ENCODE measurements at regions not wholly inside any gene's neighbourhood (a gene's known extent, or its start where the extent isn't known, plus 50 kb on each side); places are given as distances from the start of the nearest gene placed in this dataset.

GRCh38 chr1:112046630-112047029 is 57.2 kb upstream of the KCND3 start:
- H3K79me2 ChIP-seq (ENCODE audit: insufficient read depth, low read length), result no peaks in the 10 kb centered on the region
- no peak overlapping the region for H2AFZ ChIP-seq (ENCODE audit: low read depth, low read length, severe bottlenecking)
- no peak overlapping the region for H3K9ac ChIP-seq (ENCODE audit: low read length)
- no peak overlapping the region for H3K4me2 ChIP-seq (ENCODE audit: low read depth, low read length, poor library complexity, severe bottlenecking)
- no peaks in the 10 kb centered on the region for H3K27me3 ChIP-seq (ENCODE audit: low read length)
- no peak overlapping the region for H3K4me3 ChIP-seq (ENCODE audit: insufficient read depth, low read length, poor library complexity, severe bottlenecking)
- H3K9me2 ChIP-seq (replicated peaks; ENCODE audit: insufficient read depth, low read length), result no peaks in the 10 kb centered on the region
- no peak overlapping the region for H3K27ac ChIP-seq (ENCODE audit: low read depth, low read length)
- H3K9me3 ChIP-seq (ENCODE audit: insufficient read depth, low read length), result no peaks in the 10 kb centered on the region
- no peaks in the 10 kb centered on the region for H3K36me3 ChIP-seq (ENCODE audit: low read length)
- H4K20me1 ChIP-seq (ENCODE audit: low read depth, low read length), result no peaks in the 10 kb centered on the region
- no peaks in the 10 kb centered on the region for H3F3A ChIP-seq (ENCODE audit: insufficient read depth)
- TF ChIP-seq EZH2phosphoT487 (conservative IDR thresholded peaks at IDR 0.05; ENCODE audit: low read length), result no peak
- no peak for TF ChIP-seq CTCF (IDR thresholded peaks at IDR 0.05; ENCODE audit: insufficient read depth, low read length, poor library complexity, severe bottlenecking)

- Histone ChIP-seq H3K4me3 (ENCODE audit: insufficient read depth, low read length, poor library complexity, severe bottlenecking) (no peak overlapping the region), H4K20me1 (ENCODE audit: low read depth, low read length) (no peaks in the 10 kb centered on the region), H3F3A (ENCODE audit: insufficient read depth) (no peaks in the 10 kb centered on the region), H3K9ac (ENCODE audit: low read length) (no peak overlapping the region), H3K27ac (ENCODE audit: low read depth, low read length) (no peak overlapping the region), H3K9me3 (ENCODE audit: insufficient read depth, low read length) (no peaks in the 10 kb centered on the region), H3K27me3 (ENCODE audit: low read length) (no peaks in the 10 kb centered on the region), H2AFZ (ENCODE audit: low read depth, low read length, severe bottlenecking) (no peak overlapping the region), H3K4me2 (ENCODE audit: low read depth, low read length, poor library complexity, severe bottlenecking) (no peak overlapping the region), H3K79me2 (ENCODE audit: insufficient read depth, low read length) (no peaks in the 10 kb centered on the region), H3K9me2 (replicated peaks; ENCODE audit: insufficient read depth, low read length) (no peaks in the 10 kb centered on the region), H3K36me3 (ENCODE audit: low read length) (no peaks in the 10 kb centered on the region)
- TF ChIP-seq CTCF (IDR thresholded peaks at IDR 0.05; ENCODE audit: insufficient read depth, low read length, poor library complexity, severe bottlenecking) (no peak), EZH2phosphoT487 (conservative IDR thresholded peaks at IDR 0.05; ENCODE audit: low read length) (no peak)
Measured at GRCh38 chr1:112048421-112048820, 59.0 kb upstream of the KCND3 start.

- H3K27ac ChIP-seq (ENCODE audit: low read depth, low read length), result no peak overlapping the region
- no peak overlapping the region for H3K4me3 ChIP-seq (ENCODE audit: insufficient read depth, low read length, poor library complexity, severe bottlenecking)
- no peaks in the 10 kb centered on the region for H3K27me3 ChIP-seq (ENCODE audit: low read length)
- H3K4me2 ChIP-seq (ENCODE audit: low read depth, low read length, poor library complexity, severe bottlenecking), result no peak overlapping the region
- TF ChIP-seq CTCF (IDR thresholded peaks at IDR 0.05; ENCODE audit: insufficient read depth, low read length, poor library complexity, severe bottlenecking), result no peak
- no peak for TF ChIP-seq EZH2phosphoT487 (conservative IDR thresholded peaks at IDR 0.05; ENCODE audit: low read length)
- H3K9me3 ChIP-seq (ENCODE audit: insufficient read depth, low read length), result no peaks in the 10 kb centered on the region
- H3K79me2 ChIP-seq (ENCODE audit: insufficient read depth, low read length), result no peaks in the 10 kb centered on the region
- no peaks in the 10 kb centered on the region for H3K9me2 ChIP-seq (replicated peaks; ENCODE audit: insufficient read depth, low read length)
- H2AFZ ChIP-seq (ENCODE audit: low read depth, low read length, severe bottlenecking), result no peak overlapping the region
- no peaks in the 10 kb centered on the region for H3F3A ChIP-seq (ENCODE audit: insufficient read depth)
- no peaks in the 10 kb centered on the region for H4K20me1 ChIP-seq (ENCODE audit: low read depth, low read length)
- no peaks in the 10 kb centered on the region for H3K36me3 ChIP-seq (ENCODE audit: low read length)
- H3K9ac ChIP-seq (ENCODE audit: low read length), result no peak overlapping the region
Measured at GRCh38 chr1:112054510-112054909, 65.0 kb upstream of the KCND3 start.

GRCh38 chr1:112056354-112056753 is 66.9 kb upstream of the KCND3 start:
- no peaks in the 10 kb centered on the region for H3F3A ChIP-seq (ENCODE audit: insufficient read depth)
- no peaks in the 10 kb centered on the region for H3K27me3 ChIP-seq (ENCODE audit: low read length)
- H3K27ac ChIP-seq (ENCODE audit: low read depth, low read length), result no peak overlapping the region
- H2AFZ ChIP-seq (ENCODE audit: low read depth, low read length, severe bottlenecking), result no peak overlapping the region
- H3K9me3 ChIP-seq (ENCODE audit: insufficient read depth, low read length), result no peaks in the 10 kb centered on the region
- TF ChIP-seq EZH2phosphoT487 (conservative IDR thresholded peaks at IDR 0.05; ENCODE audit: low read length), result no peak
- no peak for TF ChIP-seq CTCF (IDR thresholded peaks at IDR 0.05; ENCODE audit: insufficient read depth, low read length, poor library complexity, severe bottlenecking)
- H3K4me3 ChIP-seq (ENCODE audit: insufficient read depth, low read length, poor library complexity, severe bottlenecking), result no peak overlapping the region
- H3K9me2 ChIP-seq (replicated peaks; ENCODE audit: insufficient read depth, low read length), result no peaks in the 10 kb centered on the region
- H3K4me2 ChIP-seq (ENCODE audit: low read depth, low read length, poor library complexity, severe bottlenecking), result no peak overlapping the region
- no peaks in the 10 kb centered on the region for H4K20me1 ChIP-seq (ENCODE audit: low read depth, low read length)
- H3K36me3 ChIP-seq (ENCODE audit: low read length), result no peaks in the 10 kb centered on the region
- H3K79me2 ChIP-seq (ENCODE audit: insufficient read depth, low read length), result no peaks in the 10 kb centered on the region
- no peak overlapping the region for H3K9ac ChIP-seq (ENCODE audit: low read length)
